GM12873 (cell line): ENCODE measurements at regions not wholly inside any gene's neighbourhood (a gene's known extent, or its start where the extent isn't known, plus 50 kb on each side); places are given as distances from the start of the nearest gene placed in this dataset.

Source experiments
- CTCF ChIP-seq: IDR thresholded peaks from 2 replicates; pipeline ENCODE4 v1.5.1; 2012; ENCODE audit warnings: low read depth, mild to moderate bottlenecking, moderate library complexity, low read length, control low read depth; ENCODE audit not compliant: insufficient read depth; ENCODE audit errors: missing control alignments

- TF ChIP-seq CTCF = no peak
These were observed 171.4 kb upstream of the AFDN start for GRCh38 chr6:167655174-167655821.

- no peak for TF ChIP-seq CTCF
These were observed 168.6 kb upstream of the AFDN start for GRCh38 chr6:167658106-167658505.

GRCh38 chr6:167659046-167659445, 167.7 kb upstream of the AFDN start:
- no peak for TF ChIP-seq CTCF

- TF ChIP-seq CTCF = no peak
These were observed 166.3 kb upstream of the AFDN start for GRCh38 chr6:167660424-167660823.

GRCh38 chr6:167660944-167661551, 165.7 kb upstream of the AFDN start:
- TF ChIP-seq CTCF = no peak

GRCh38 chr6:167661552-167662044, 165.1 kb upstream of the AFDN start:
- no peak for TF ChIP-seq CTCF

GRCh38 chr6:167662075-167662880, 164.4 kb upstream of the AFDN start:
- no peak for TF ChIP-seq CTCF
